HEK293 (cell line): ENCODE measurements at regions not wholly inside any gene's neighbourhood (a gene's known extent, or its start where the extent isn't known, plus 50 kb on each side); places are given as distances from the start of the nearest gene placed in this dataset.

ENCODE experiments used
- CTCF ChIA-PET: fragments of 350-600 bp; formaldehyde crosslinking; extraction: SDS; loops from one replicate; lab custom pipeline; 2021; ENCODE audit warnings: antibody characterized with exemption; lab: Yijun Ruan, JAX
- POLR2A ChIA-PET: fragments of 300-600 bp; formaldehyde crosslinking; extraction: SDS; loops from one replicate; lab custom pipeline; 2020; ENCODE audit warnings: antibody characterized with exemption, inconsistent platforms; lab: Yijun Ruan, JAX
- H3K27ac ChIP-seq: fragments of 200-500 bp; sonication (Bioruptor generic); 2 replicates; pipeline ENCODE4 v1.5.1; 2014; ENCODE audit warnings: low read depth, low read length, control low read depth, inconsistent platforms; ENCODE audit errors: extremely low read depth
- H3K36me3 ChIP-seq, 2 experiments: fragments of 200-500 bp in 1 of 2; sonication (Bioruptor generic) in 1 of 2; 1 replicate in 1 of 2; 2 replicates in 1 of 2; pipeline ENCODE4 v1.5.1; 2014 to 2017; ENCODE audit warnings: inconsistent platforms in 2 of 2, low read length in 2 of 2; ENCODE audit not compliant: control insufficient read depth in 2 of 2, insufficient read depth in 1 of 2
- H3K4me1 ChIP-seq: fragments of 200-500 bp; sonication (Bioruptor generic); 2 replicates; pipeline ENCODE4 v1.5.1; 2014; ENCODE audit warnings: mild to moderate bottlenecking, low read length, inconsistent platforms; ENCODE audit not compliant: control insufficient read depth, insufficient read depth
- H3K4me3 ChIP-seq: 2 replicates; pipeline ENCODE4 v1.5.1; 2011; ENCODE audit warnings: low read depth, mild to moderate bottlenecking, control low read depth, low read length, moderate library complexity
- H3K9me3 ChIP-seq: fragments of 200-500 bp; sonication (Bioruptor generic); 2 replicates; pipeline ENCODE4 v1.5.1; 2014; ENCODE audit warnings: low read depth, low read length, inconsistent platforms; ENCODE audit not compliant: control insufficient read depth, insufficient read depth
- BCL6B ChIP-seq: fragments of 450-650 bp; formaldehyde crosslinking; IDR thresholded peaks from 2 replicates; pipeline ENCODE4 v1.5.1; 2017; ENCODE audit warnings: missing biosample characterization, missing genetic modification characterization
- EGR2 ChIP-seq: fragments of 450-650 bp; formaldehyde crosslinking; IDR thresholded peaks from 2 replicates; pipeline ENCODE4 v1.5.1; 2016; ENCODE audit warnings: low read depth, missing biosample characterization, missing genetic modification characterization
- HOXA7 ChIP-seq: sonication (generic); formaldehyde crosslinking; IDR thresholded peaks from 2 replicates; pipeline ENCODE4 v1.8.1; 2022; ENCODE audit warnings: missing genetic modification reagents, borderline replicate concordance
- KLF17 ChIP-seq: fragments of 450-650 bp; formaldehyde crosslinking; IDR thresholded peaks from 2 replicates; pipeline ENCODE4 v1.5.1; 2016; ENCODE audit warnings: missing biosample characterization, missing genetic modification characterization
- KLF7 ChIP-seq: fragments of 450-650 bp; formaldehyde crosslinking; IDR thresholded peaks from 2 replicates; pipeline ENCODE4 v1.5.1; 2016; ENCODE audit warnings: missing biosample characterization, missing genetic modification characterization, borderline replicate concordance
- KLF9 ChIP-seq: fragments of 450-650 bp; formaldehyde crosslinking; IDR thresholded peaks from 2 replicates; pipeline ENCODE4 v1.5.1; 2016; ENCODE audit warnings: missing biosample characterization, missing genetic modification characterization, low read depth
- OVOL3 ChIP-seq: fragments of 450-650 bp; formaldehyde crosslinking; IDR thresholded peaks from 2 replicates; pipeline ENCODE4 v1.5.1; 2016; ENCODE audit warnings: missing biosample characterization, missing genetic modification characterization
- SETDB1 ChIP-seq: IDR thresholded peaks from one replicate; pipeline ENCODE4 v1.6.1; 2017; ENCODE audit warnings: mild to moderate bottlenecking, low read length, moderate library complexity, mixed read lengths; ENCODE audit not compliant: insufficient read length
- YY1 ChIP-seq: fragments of 450-650 bp; formaldehyde crosslinking; IDR thresholded peaks from 2 replicates; pipeline ENCODE4 v1.5.1; 2018; ENCODE audit warnings: missing biosample characterization, missing genetic modification characterization
- ZBTB1 ChIP-seq: fragments of 450-650 bp; formaldehyde crosslinking; IDR thresholded peaks from 2 replicates; pipeline ENCODE4 v1.5.1; 2016; ENCODE audit warnings: missing biosample characterization, missing genetic modification characterization
- ZFP3 ChIP-seq: fragments of 450-650 bp; formaldehyde crosslinking; IDR thresholded peaks from 2 replicates; pipeline ENCODE4 v1.5.1; 2016; ENCODE audit warnings: low read depth, missing biosample characterization, missing genetic modification characterization
- ZFP37 ChIP-seq: fragments of 450-650 bp; formaldehyde crosslinking; IDR thresholded peaks from 2 replicates; pipeline ENCODE4 v1.5.1; 2016; ENCODE audit warnings: missing biosample characterization, missing genetic modification characterization
- ZNF133 ChIP-seq: fragments of 450-650 bp; formaldehyde crosslinking; IDR thresholded peaks from 2 replicates; pipeline ENCODE4 v1.5.1; 2016; ENCODE audit warnings: missing biosample characterization, missing genetic modification characterization
- ZNF138 ChIP-seq: fragments of 450-650 bp; formaldehyde crosslinking; IDR thresholded peaks from 2 replicates; pipeline ENCODE4 v1.5.1; 2016; ENCODE audit warnings: missing biosample characterization, missing genetic modification characterization, borderline replicate concordance
- ZNF157 ChIP-seq: fragments of 450-650 bp; formaldehyde crosslinking; IDR thresholded peaks from 2 replicates; pipeline ENCODE4 v1.5.1; 2016; ENCODE audit warnings: missing biosample characterization, missing genetic modification characterization
- ZNF169 ChIP-seq: fragments of 450-650 bp; formaldehyde crosslinking; IDR thresholded peaks from 2 replicates; pipeline ENCODE4 v1.5.1; 2016; ENCODE audit warnings: missing biosample characterization, missing genetic modification characterization
- ZNF184 ChIP-seq: fragments of 450-650 bp; IDR thresholded peaks from 2 replicates; pipeline ENCODE4 v1.5.1; 2018; ENCODE audit warnings: missing biosample characterization, mild to moderate bottlenecking, missing genetic modification characterization
- ZNF2 ChIP-seq: fragments of 450-650 bp; formaldehyde crosslinking; IDR thresholded peaks from 2 replicates; pipeline ENCODE4 v1.5.1; 2016; ENCODE audit warnings: missing biosample characterization, missing genetic modification characterization
- ZNF223 ChIP-seq: fragments of 450-650 bp; formaldehyde crosslinking; IDR thresholded peaks from 2 replicates; pipeline ENCODE4 v1.5.1; 2016; ENCODE audit warnings: missing biosample characterization, missing genetic modification characterization
- ZNF341 ChIP-seq: fragments of 450-650 bp; formaldehyde crosslinking; IDR thresholded peaks from 2 replicates; pipeline ENCODE4; 2016; ENCODE audit warnings: low read depth, missing biosample characterization, missing genetic modification characterization
- ZNF366 ChIP-seq: fragments of 450-650 bp; formaldehyde crosslinking; conservative IDR thresholded peaks from 2 replicates; pipeline ENCODE4 v1.5.1; 2016; ENCODE audit warnings: missing biosample characterization, missing genetic modification characterization
- ZNF416 ChIP-seq: fragments of 450-650 bp; formaldehyde crosslinking; IDR thresholded peaks from 2 replicates; pipeline ENCODE4 v1.5.1; 2016; ENCODE audit warnings: missing biosample characterization, missing genetic modification characterization
- ZNF423 ChIP-seq: fragments of 450-650 bp; formaldehyde crosslinking; IDR thresholded peaks from 2 replicates; pipeline ENCODE4 v1.5.1; 2016; ENCODE audit warnings: missing biosample characterization, missing genetic modification characterization
- ZNF433 ChIP-seq: fragments of 450-650 bp; formaldehyde crosslinking; IDR thresholded peaks from 2 replicates; pipeline ENCODE4 v1.5.1; 2016; ENCODE audit warnings: missing biosample characterization, missing genetic modification characterization, low read depth
- ZNF473 ChIP-seq: fragments of 450-650 bp; formaldehyde crosslinking; IDR thresholded peaks from 2 replicates; pipeline ENCODE4 v1.5.1; 2017; ENCODE audit warnings: missing biosample characterization, missing genetic modification characterization
- ZNF571 ChIP-seq: fragments of 450-650 bp; formaldehyde crosslinking; IDR thresholded peaks from 2 replicates; pipeline ENCODE4 v1.5.0; 2017; ENCODE audit warnings: missing biosample characterization, missing genetic modification characterization
- ZNF600 ChIP-seq: fragments of 450-650 bp; formaldehyde crosslinking; IDR thresholded peaks from 2 replicates; pipeline ENCODE4 v1.5.1; 2016; ENCODE audit warnings: missing biosample characterization, missing genetic modification characterization
- ZNF624 ChIP-seq: fragments of 450-650 bp; formaldehyde crosslinking; IDR thresholded peaks from 2 replicates; pipeline ENCODE4 v1.5.1; 2017; ENCODE audit warnings: missing biosample characterization, missing genetic modification characterization
- ZNF776 ChIP-seq: fragments of 450-650 bp; formaldehyde crosslinking; IDR thresholded peaks from 2 replicates; pipeline ENCODE4 v1.5.0; 2017; ENCODE audit warnings: missing biosample characterization, missing genetic modification characterization, borderline replicate concordance
- ZNF837 ChIP-seq: fragments of 450-650 bp; formaldehyde crosslinking; IDR thresholded peaks from 2 replicates; pipeline ENCODE4 v1.5.1; 2016; ENCODE audit warnings: missing biosample characterization, missing genetic modification characterization
- ZNF843 ChIP-seq: fragments of 450-650 bp; formaldehyde crosslinking; IDR thresholded peaks from 2 replicates; pipeline ENCODE4 v1.5.1; 2016; ENCODE audit warnings: missing biosample characterization, missing genetic modification characterization
- ZSCAN23 ChIP-seq: fragments of 450-650 bp; formaldehyde crosslinking; IDR thresholded peaks from 2 replicates; pipeline ENCODE4 v1.5.1; 2016; ENCODE audit warnings: missing biosample characterization, missing genetic modification characterization
- ZSCAN30 ChIP-seq: fragments of 450-650 bp; IDR thresholded peaks from 2 replicates; pipeline ENCODE4 v1.5.1; 2018; ENCODE audit warnings: missing biosample characterization, mild to moderate bottlenecking, missing genetic modification characterization, moderate library complexity

GRCh38 chr5:111934511-111934910 lies 177.5 kb upstream of the NREP start:
- no peak overlapping the region for H3K27ac ChIP-seq
- CTCF ChIA-PET, result interaction anchor here (0.7 kb wide), 1 partner anchor 14 kb away, joined by 5 read pairs; no protein-coding TSS in a partner anchor
- no peaks in the 10 kb centered on the region for H3K9me3 ChIP-seq

GRCh38 chr5:111933086-111933485 lies 176.1 kb upstream of the NREP start:
- no peak for TF ChIP-seq ZNF776 (tag by site-specific recombination)
- no peak for TF ChIP-seq ZNF341
- no peak for TF ChIP-seq EGR2 (tag by site-specific recombination)
- TF ChIP-seq OVOL3 (tag by site-specific recombination), result no peak
- TF ChIP-seq ZNF169, result no peak
- TF ChIP-seq ZSCAN30 (tag by site-specific recombination), result no peak
- TF ChIP-seq, all 188 proteins: peak for 0
- Histone ChIP-seq H3K4me1 (no peaks in the 10 kb centered on the region; the same call in 1 of the 2 replicates), H3K36me3 (no peaks in the 10 kb centered on the region), H3K27ac (no peak overlapping the region), H3K4me3 (no peak overlapping the region), H3K9me3 (no peaks in the 10 kb centered on the region)
- CTCF ChIA-PET, result interaction anchor here (0.6 kb wide), 1 partner anchor 40 kb away, joined by 6 read pairs; no protein-coding TSS in a partner anchor
- POLR2A ChIA-PET, result no interaction called here

More at GRCh38 chr5:111934511-111934910, 177.5 kb upstream of the NREP start:
- POLR2A ChIA-PET, result no interaction called here
- TF ChIP-seq ZNF423 (tag by site-specific recombination), result no peak
- no peak for TF ChIP-seq ZNF600 (tag by site-specific recombination)
- TF ChIP-seq ZNF157 (tag by site-specific recombination), result no peak
- no peak for TF ChIP-seq EGR2 (tag by site-specific recombination)
- TF ChIP-seq ZNF138, result no peak
- no peak for TF ChIP-seq KLF7 (tag by site-specific recombination)
- no peak for TF ChIP-seq ZSCAN23 (tag by site-specific recombination)
- no peak for TF ChIP-seq ZNF433 (tag by site-specific recombination)
- no peak for TF ChIP-seq ZNF837 (tag by site-specific recombination)
- no peak for TF ChIP-seq ZNF2
- no peak for TF ChIP-seq ZNF223
- TF ChIP-seq SETDB1, result no peak
- TF ChIP-seq ZNF571 (tag by site-specific recombination), result no peak
- no peak for TF ChIP-seq ZNF416
- no peak for TF ChIP-seq KLF9 (tag by site-specific recombination)
- no peak for TF ChIP-seq ZBTB1 (tag by site-specific recombination)
- TF ChIP-seq ZNF473, result no peak
- TF ChIP-seq KLF17 (tag by site-specific recombination), result no peak
- no peak for TF ChIP-seq ZFP37 (tag by site-specific recombination)
- no peak for TF ChIP-seq ZNF184 (tag by site-specific recombination)
- TF ChIP-seq, all 188 proteins: peak for 0
- no peak overlapping the region for H3K4me3 ChIP-seq
- no peaks in the 10 kb centered on the region; the same call in 1 of the 2 replicates for H3K4me1 ChIP-seq
- H3K36me3 ChIP-seq, result no peaks in the 10 kb centered on the region

GRCh38 chr5:111932628-111933027 lies 175.6 kb upstream of the NREP start:
- TF ChIP-seq YY1 (tag by site-specific recombination), result no peak
- no peak for TF ChIP-seq ZFP3 (tag by site-specific recombination)
- TF ChIP-seq ZNF433 (tag by site-specific recombination), result no peak
- TF ChIP-seq HOXA7 (CRISPR knock-in tag), result no peak
- no peak for TF ChIP-seq ZNF843
- TF ChIP-seq ZNF133, result no peak
- TF ChIP-seq ZNF624 (tag by site-specific recombination), result no peak
- TF ChIP-seq ZNF366 (tag by site-specific recombination), result no peak
- TF ChIP-seq BCL6B (tag by site-specific recombination), result no peak
- Histone ChIP-seq H3K9me3 (no peaks in the 10 kb centered on the region), H3K4me1 (no peaks in the 10 kb centered on the region; the same call in 1 of the 2 replicates), H3K36me3 (no peaks in the 10 kb centered on the region), H3K4me3 (no peak overlapping the region), H3K27ac (no peak overlapping the region)
- CTCF ChIA-PET, result no interaction called here
- POLR2A ChIA-PET, result no interaction called here
